Mesenchymal stem cell (in vitro differentiated cells and primary cell): ENCODE measurements at regions not wholly inside any gene's neighbourhood (a gene's known extent, or its start where the extent isn't known, plus 50 kb on each side); places are given as distances from the start of the nearest gene placed in this dataset.

Experiments used
- DNase-seq: peaks from one replicate; pipeline ENCODE4 v3.0.0-alpha.2; 2013
- H2AFZ ChIP-seq: one replicate; pipeline ENCODE4 v1.6.1; 2013; ENCODE audit warnings: low read depth, mild to moderate bottlenecking, control low read depth, inconsistent platforms, low read length, moderate library complexity
- H2AK5ac ChIP-seq: 2 replicates; pipeline ENCODE4 v1.6.1; 2013; ENCODE audit warnings: low read length, moderate library complexity, mild to moderate bottlenecking, inconsistent platforms; ENCODE audit not compliant: severe bottlenecking
- H2BK120ac ChIP-seq: one replicate; pipeline ENCODE4 v1.6.1; 2013; ENCODE audit warnings: low read depth, mild to moderate bottlenecking, inconsistent platforms, low read length, moderate library complexity
- H2BK12ac ChIP-seq, 2 experiments: one replicate each; pipeline ENCODE4 v1.6.1; 2013; ENCODE audit warnings: inconsistent platforms in 2 of 2, low read length in 2 of 2, mild to moderate bottlenecking in 2 of 2, moderate library complexity in 2 of 2, control low read depth in 1 of 2
- H2BK15ac ChIP-seq: one replicate; pipeline ENCODE4 v1.6.1; 2013; ENCODE audit warnings: mild to moderate bottlenecking, low read depth, inconsistent platforms; ENCODE audit not compliant: poor library complexity, severe bottlenecking
- H2BK5ac ChIP-seq: 2 replicates; pipeline ENCODE4 v1.6.1; 2013; ENCODE audit warnings: low read depth, mild to moderate bottlenecking, low read length, control low read depth, inconsistent platforms; ENCODE audit not compliant: poor library complexity, severe bottlenecking
- H3K14ac ChIP-seq, 2 experiments: one replicate each; pipeline ENCODE4 v1.6.1; 2013; ENCODE audit warnings: inconsistent platforms in 2 of 2, low read length in 2 of 2, control low read depth in 1 of 2, mild to moderate bottlenecking in 1 of 2, moderate library complexity in 1 of 2
- H3K18ac ChIP-seq, 2 experiments: one replicate each; pipeline ENCODE4 v1.6.1; 2013; ENCODE audit warnings: inconsistent platforms in 2 of 2, low read length in 2 of 2, control low read depth in 1 of 2, low read depth in 1 of 2, mild to moderate bottlenecking in 1 of 2
- H3K23ac ChIP-seq, 2 experiments: one replicate each; pipeline ENCODE4 v1.6.1; 2013; ENCODE audit warnings: inconsistent platforms in 2 of 2, low read length in 2 of 2, mild to moderate bottlenecking in 2 of 2, moderate library complexity in 2 of 2, control low read depth in 1 of 2
- H3K27ac ChIP-seq: 2 replicates; pipeline ENCODE4 v1.5.1; 2013; ENCODE audit warnings: mild to moderate bottlenecking, moderate library complexity, low read length, control low read depth, inconsistent platforms; ENCODE audit not compliant: poor library complexity, severe bottlenecking
- H3K27me3 ChIP-seq, 2 experiments: 2 replicates each; pipeline versions ENCODE4 v1.6.1 to v1.7.0; 2013; ENCODE audit warnings: low read length in 2 of 2, mild to moderate bottlenecking in 2 of 2, moderate library complexity in 2 of 2, control low read depth in 1 of 2, inconsistent platforms in 1 of 2; ENCODE audit not compliant: control insufficient read depth in 1 of 2, insufficient read depth in 1 of 2
- H3K36me3 ChIP-seq, 2 experiments: 2 replicates each; pipeline versions ENCODE4 v1.6.1 to v1.7.0; 2013; ENCODE audit warnings: low read length in 2 of 2, control low read depth in 1 of 2, inconsistent platforms in 1 of 2, low read depth in 1 of 2, mild to moderate bottlenecking in 1 of 2; ENCODE audit not compliant: insufficient read depth in 2 of 2, control insufficient read depth in 1 of 2
- H3K4ac ChIP-seq, 2 experiments: one replicate each; pipeline ENCODE4 v1.6.1; 2013; ENCODE audit warnings: inconsistent platforms in 2 of 2, low read length in 2 of 2, mild to moderate bottlenecking in 2 of 2, moderate library complexity in 2 of 2, control low read depth in 1 of 2, low read depth in 1 of 2
- H3K4me1 ChIP-seq: 2 replicates; pipeline ENCODE4 v1.6.1; 2013; ENCODE audit warnings: low read depth, low read length, control low read depth; ENCODE audit not compliant: control insufficient read depth, insufficient read depth
- H3K4me2 ChIP-seq: 2 replicates; pipeline ENCODE4 v1.6.1; 2013; ENCODE audit warnings: low read length, mild to moderate bottlenecking, inconsistent platforms; ENCODE audit not compliant: poor library complexity, severe bottlenecking
- H3K4me3 ChIP-seq, 2 experiments: 2 replicates each; pipeline versions ENCODE4 v1.5.1 to v1.7.0; 2013; ENCODE audit warnings: low read length in 2 of 2, mild to moderate bottlenecking in 2 of 2, control low read depth in 1 of 2, low read depth in 1 of 2; ENCODE audit not compliant: insufficient read depth in 1 of 2
- H3K79me1 ChIP-seq: replicated peaks from 2 replicates; pipeline ENCODE4 v1.6.1; 2013; ENCODE audit warnings: mild to moderate bottlenecking, control low read depth, low read length, inconsistent platforms; ENCODE audit not compliant: poor library complexity, severe bottlenecking
- H3K9ac ChIP-seq: 2 replicates; pipeline ENCODE4 v1.7.0; 2013; ENCODE audit warnings: mild to moderate bottlenecking, low read length, moderate library complexity
- H3K9me3 ChIP-seq: 2 replicates; pipeline ENCODE4 v1.7.0; 2013; ENCODE audit warnings: mild to moderate bottlenecking, low read length; ENCODE audit not compliant: control insufficient read depth
- H4K8ac ChIP-seq: one replicate; pipeline ENCODE4 v1.6.1; 2013; ENCODE audit warnings: inconsistent platforms, mild to moderate bottlenecking, low read length, moderate library complexity
- H4K91ac ChIP-seq: one replicate; pipeline ENCODE4 v1.6.1; 2013; ENCODE audit warnings: mild to moderate bottlenecking, low read length, inconsistent platforms
- WGBS: methylation state at CpG from one replicate; pipeline ENCODE4 v1.1.7; 2013; ENCODE audit warnings: mixed read lengths; 5-methylcytosine and 5-hydroxymethylcytosine counted together

DNA sequence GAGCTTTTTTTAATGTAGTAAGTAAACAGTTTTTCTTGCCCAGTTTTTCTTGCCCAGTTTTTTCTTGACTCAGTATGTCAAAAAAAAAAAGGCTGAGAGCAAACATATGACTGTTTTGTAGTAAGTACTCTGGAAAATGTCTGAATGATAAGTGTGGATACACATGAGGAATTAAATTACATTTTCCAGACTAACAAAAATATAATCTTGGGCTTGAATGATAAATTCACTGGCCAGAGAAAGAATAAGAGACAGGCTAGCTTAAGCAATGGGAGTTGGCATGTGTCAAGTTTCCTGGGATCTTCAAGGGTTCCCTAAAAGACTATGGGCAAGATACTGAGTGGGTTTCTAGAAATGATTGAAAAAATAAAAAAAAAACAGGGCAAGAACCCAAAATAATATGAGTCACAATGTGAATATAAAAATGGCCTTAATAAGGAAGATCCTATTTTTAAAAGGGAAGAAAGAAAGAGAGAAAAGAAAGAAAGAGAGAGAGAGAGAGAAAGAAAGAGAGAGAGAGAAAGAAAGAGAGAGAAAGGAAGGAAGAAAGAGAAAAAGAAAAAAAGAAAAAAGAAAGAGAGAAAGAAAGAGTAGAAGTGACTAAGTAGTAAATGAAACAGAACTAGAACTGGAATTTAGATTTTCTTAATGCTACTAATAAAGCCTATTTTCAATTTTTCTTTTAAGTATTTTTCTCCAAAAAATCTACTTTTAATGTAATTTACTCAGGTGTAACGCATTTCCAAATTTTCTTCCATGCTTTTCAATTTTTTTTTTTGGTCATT lies 60.2 kb downstream of the TFPI2 start:
- Histone ChIP-seq H3K36me3 (no peaks in the 10 kb centered on the region), H3K9ac (no peak overlapping the region), H2BK15ac (no peak overlapping the region), H3K9me3 (no peaks in the 10 kb centered on the region), H3K27ac (no peak overlapping the region), H3K4ac (no peak overlapping the region), H3K18ac (no peak overlapping the region), H4K8ac (no peak overlapping the region), H2BK5ac (no peak overlapping the region), H3K14ac (no peak overlapping the region), H3K27me3 (no peaks in the 10 kb centered on the region), H2BK12ac (no peak overlapping the region), H2BK120ac (no peak overlapping the region), H3K23ac (no peak overlapping the region), H2AK5ac (no peak overlapping the region), H3K4me3 (no peak overlapping the region), H2AFZ (no peak overlapping the region), H3K79me1 (no peaks in the 10 kb centered on the region), H3K4me1 (no peaks in the 10 kb centered on the region), H3K4me2 (no peak overlapping the region), H4K91ac (no peak overlapping the region)
- DNase-seq = no peak
- 94% methylated on average over 1 of the region's 1 CpG for WGBS

DNA sequence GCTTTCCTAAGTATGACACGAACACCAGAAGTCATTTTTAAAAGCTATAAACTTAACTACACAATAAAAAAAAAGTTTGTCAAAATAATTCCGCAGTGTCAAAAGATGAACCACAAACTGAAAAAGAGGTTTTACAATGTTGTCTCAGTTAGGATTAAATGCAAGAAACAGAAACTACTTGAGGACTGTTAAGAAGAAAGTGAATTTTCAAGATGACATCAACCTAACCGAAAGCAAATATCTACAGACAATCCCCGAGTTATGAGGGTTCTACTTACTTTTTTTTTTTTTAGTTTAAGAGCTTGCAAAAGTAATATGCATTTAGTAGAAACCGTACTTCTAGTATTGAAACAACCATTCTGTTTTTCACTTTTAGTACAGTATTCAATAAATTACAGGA lies 62.3 kb downstream of the TFPI2 start:
- Histone ChIP-seq H3K23ac (no peak overlapping the region), H4K8ac (no peak overlapping the region), H3K9ac (no peak overlapping the region), H2BK12ac (no peak overlapping the region), H2BK15ac (no peak overlapping the region), H3K27ac (no peak overlapping the region), H3K18ac (no peak overlapping the region), H3K4me1 (no peaks in the 10 kb centered on the region), H2AK5ac (no peak overlapping the region), H3K27me3 (no peaks in the 10 kb centered on the region), H3K9me3 (no peaks in the 10 kb centered on the region), H3K4me2 (no peak overlapping the region), H3K4ac (no peak overlapping the region), H3K4me3 (no peak overlapping the region), H2BK5ac (no peak overlapping the region), H2AFZ (no peak overlapping the region), H3K14ac (no peak overlapping the region), H4K91ac (no peak overlapping the region), H3K79me1 (no peaks in the 10 kb centered on the region), H2BK120ac (no peak overlapping the region), H3K36me3 (no peaks in the 10 kb centered on the region)
- no CpG with 5 or more reads among the region's 5 CpGs for WGBS
- no peak for DNase-seq

DNA sequence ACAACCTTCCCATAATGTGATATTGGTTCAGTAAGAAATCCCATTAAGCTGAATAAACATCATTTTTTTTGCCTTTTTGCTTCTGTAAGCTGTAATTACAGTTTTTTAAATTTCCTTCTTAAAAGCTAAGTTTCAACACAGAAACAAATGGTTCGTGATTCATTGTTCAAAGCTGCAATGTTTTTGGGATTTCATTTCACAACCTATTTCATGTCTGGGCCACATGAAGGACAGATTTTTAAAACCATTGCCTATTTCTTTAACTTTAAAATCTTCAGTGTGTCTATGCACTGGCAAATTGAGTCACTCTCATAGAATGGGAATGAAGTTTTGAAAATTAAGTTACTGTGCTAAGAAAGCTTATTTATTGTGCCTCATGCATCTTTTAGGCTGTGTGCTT lies 66.9 kb downstream of the TFPI2 start:
- no peak overlapping the region for H2BK12ac ChIP-seq
- H3K4ac ChIP-seq = no peak overlapping the region
- H4K91ac ChIP-seq = no peak overlapping the region
- no peak overlapping the region for H3K18ac ChIP-seq
- H3K14ac ChIP-seq = no peak overlapping the region
- H2AFZ ChIP-seq = no peak overlapping the region
- H3K4me2 ChIP-seq = no peak overlapping the region
- H2BK15ac ChIP-seq = no peak overlapping the region
- H2BK5ac ChIP-seq = no peak overlapping the region
- H3K23ac ChIP-seq = no peak overlapping the region
- no peak overlapping the region for H2BK120ac ChIP-seq
- H2AK5ac ChIP-seq = no peak overlapping the region
- H3K36me3 ChIP-seq = no peaks in the 10 kb centered on the region
- no peaks in the 10 kb centered on the region for H3K4me1 ChIP-seq
- no peak overlapping the region for H3K9ac ChIP-seq
- H4K8ac ChIP-seq = no peak overlapping the region
- H3K27ac ChIP-seq = no peak overlapping the region
- no peaks in the 10 kb centered on the region for H3K27me3 ChIP-seq
- no peaks in the 10 kb centered on the region for H3K79me1 ChIP-seq
- DNase-seq = no peak
- H3K9me3 ChIP-seq = no peaks in the 10 kb centered on the region
- 95% methylated on average over 1 of the region's 1 CpG for WGBS
- H3K4me3 ChIP-seq = no peak overlapping the region

DNA sequence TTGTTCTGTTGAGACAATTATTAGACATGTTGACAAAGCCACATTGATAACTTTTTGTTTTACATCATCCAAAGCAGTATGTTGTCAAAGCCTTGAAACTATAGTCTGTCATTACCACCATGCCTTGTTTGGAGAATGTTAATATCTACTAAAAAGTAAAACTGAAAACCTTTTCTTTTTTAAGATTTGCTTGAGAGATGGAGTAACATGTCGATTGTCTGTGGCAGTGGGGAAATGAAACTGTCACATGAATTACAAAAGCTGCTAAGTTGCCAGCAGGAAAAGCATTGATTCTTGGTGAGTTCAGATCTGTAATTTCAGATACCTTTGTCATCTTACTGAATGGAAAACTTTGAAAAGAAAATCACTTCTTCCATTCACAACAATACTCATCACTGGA lies 69.1 kb downstream of the TFPI2 start:
- H3K4ac ChIP-seq = no peak overlapping the region
- no peaks in the 10 kb centered on the region for H3K9me3 ChIP-seq
- H2BK12ac ChIP-seq = no peak overlapping the region
- 85% methylated on average over 1 of the region's 1 CpG for WGBS
- no peak overlapping the region for H3K9ac ChIP-seq
- H4K91ac ChIP-seq = no peak overlapping the region
- no peak overlapping the region for H3K14ac ChIP-seq
- H3K27me3 ChIP-seq = no peaks in the 10 kb centered on the region
- H2BK120ac ChIP-seq = no peak overlapping the region
- H3K4me3 ChIP-seq = no peak overlapping the region
- no peak overlapping the region for H3K4me2 ChIP-seq
- no peak overlapping the region for H4K8ac ChIP-seq
- H2BK15ac ChIP-seq = no peak overlapping the region
- no peak overlapping the region for H3K23ac ChIP-seq
- no peak overlapping the region for H2AK5ac ChIP-seq
- H2BK5ac ChIP-seq = no peak overlapping the region
- no peak overlapping the region for H2AFZ ChIP-seq
- no peak overlapping the region for H3K27ac ChIP-seq
- no peaks in the 10 kb centered on the region for H3K4me1 ChIP-seq
- H3K18ac ChIP-seq = no peak overlapping the region
- H3K79me1 ChIP-seq = no peaks in the 10 kb centered on the region
- no peaks in the 10 kb centered on the region for H3K36me3 ChIP-seq
- DNase-seq = no peak
